ENCODE measurements at regions not wholly inside any gene's neighbourhood (a gene's known extent, or its start where the extent isn't known, plus 50 kb on each side); places are given as distances from the start of the nearest gene placed in this dataset.

GRCh38 chr2:240269886-240270285, 129.4 kb upstream of the OTOS start:
- no peak for TF ChIP-seq CTCF (IDR thresholded peaks at IDR 0.05)

- TF ChIP-seq CTCF (IDR thresholded peaks at IDR 0.05), result no peak
Observed at GRCh38 chr2:240271716-240272341, 131.4 kb upstream of the OTOS start.

- TF ChIP-seq CTCF (IDR thresholded peaks at IDR 0.05), result no peak
Observed at GRCh38 chr2:240275386-240275785, 134.9 kb upstream of the OTOS start.

- TF ChIP-seq CTCF (IDR thresholded peaks at IDR 0.05), result no peak
Observed at GRCh38 chr2:240277073-240277806, 136.8 kb upstream of the OTOS start.

- TF ChIP-seq CTCF (IDR thresholded peaks at IDR 0.05), result no peak
Observed at GRCh38 chr2:240277807-240278522, 137.5 kb upstream of the OTOS start.

GRCh38 chr2:240278661-240279060, 138.2 kb upstream of the OTOS start:
- TF ChIP-seq CTCF (IDR thresholded peaks at IDR 0.05), result no peak

- TF ChIP-seq CTCF (IDR thresholded peaks at IDR 0.05), result no peak
Observed at GRCh38 chr2:240280621-240281020, 140.2 kb upstream of the OTOS start.
